Umbilical cord (tissue), 1 donor: ENCODE measurements at regions not wholly inside any gene's neighbourhood (a gene's known extent, or its start where the extent isn't known, plus 50 kb on each side); places are given as distances from the start of the nearest gene placed in this dataset.

Experiments used
- DNase-seq: peaks from one replicate; pipeline ENCODE4 v3.0.0-alpha.2; 2015; ENCODE audit warnings: low spot score

GRCh38 chr12:23169696-23170013 lies 544.7 kb downstream of the ETNK1 start:
- no peak for DNase-seq

- DNase-seq = no peak
Measured at GRCh38 chr12:23174917-23175316, 549.9 kb downstream of the ETNK1 start.

GRCh38 chr12:23185346-23185745 lies 560.4 kb downstream of the ETNK1 start:
- no peak for DNase-seq

- no peak for DNase-seq
Measured at GRCh38 chr12:23186950-23187349, 562.0 kb downstream of the ETNK1 start.

GRCh38 chr12:23193552-23193951 lies 568.6 kb downstream of the ETNK1 start:
- no peak for DNase-seq

GRCh38 chr12:23197266-23197665 lies 572.3 kb downstream of the ETNK1 start:
- DNase-seq = no peak

GRCh38 chr12:23202728-23203127 lies 577.8 kb downstream of the ETNK1 start:
- no peak for DNase-seq

- DNase-seq = peak; percentile 55
Measured at GRCh38 chr12:23204933-23205778, 580.2 kb downstream of the ETNK1 start.

- DNase-seq = no peak
Measured at GRCh38 chr12:23209793-23210192, 584.8 kb downstream of the ETNK1 start.

GRCh38 chr12:23210573-23210972 lies 585.6 kb downstream of the ETNK1 start:
- no peak for DNase-seq

- DNase-seq = peak; percentile 86
Measured at GRCh38 chr12:23211384-23212320, 586.7 kb downstream of the ETNK1 start.

GRCh38 chr12:23217158-23217557 lies 592.2 kb downstream of the ETNK1 start:
- DNase-seq = no peak

GRCh38 chr12:23217667-23218066 lies 592.7 kb downstream of the ETNK1 start:
- DNase-seq = no peak

- no peak for DNase-seq
Measured at GRCh38 chr12:23221066-23221465, 596.1 kb downstream of the ETNK1 start.

- no peak for DNase-seq
Measured at GRCh38 chr12:23221926-23222325, 597.0 kb downstream of the ETNK1 start.

GRCh38 chr12:23222801-23223200 lies 597.8 kb downstream of the ETNK1 start:
- no peak for DNase-seq

- no peak for DNase-seq
Measured at GRCh38 chr12:23228101-23228500, 603.1 kb downstream of the ETNK1 start.

- DNase-seq = no peak
Measured at GRCh38 chr12:23230899-23231298, 605.9 kb downstream of the ETNK1 start.

- no peak for DNase-seq
Measured at GRCh38 chr12:23236066-23236780, 611.3 kb downstream of the ETNK1 start.

GRCh38 chr12:23236811-23237210 lies 611.8 kb downstream of the ETNK1 start:
- no peak for DNase-seq

- DNase-seq = no peak
Measured at GRCh38 chr12:23238190-23238589, 613.2 kb downstream of the ETNK1 start.

GRCh38 chr12:23238957-23239356 lies 614.0 kb downstream of the ETNK1 start:
- no peak for DNase-seq
